ENCODE measurements at regions not wholly inside any gene's neighbourhood (a gene's known extent, or its start where the extent isn't known, plus 50 kb on each side); places are given as distances from the start of the nearest gene placed in this dataset.
"Not testable (repeated sequence)": the region's sequence is repeated elsewhere in the genome, so short reads cannot be mapped to it uniquely, and the experiment has no call there.

- not testable (repeated sequence) for DNase-seq (ENCODE audit: low spot score in 2 of 2, unreplicated experiment in 2 of 2); H3K4me3 Mint-ChIP-seq; H3K27me3 Mint-ChIP-seq (ENCODE audit: low read depth); H3K27ac Mint-ChIP-seq; H3K36me3 Mint-ChIP-seq; H3K9me3 Mint-ChIP-seq; H3K4me1 Mint-ChIP-seq
- peak; percentile 28 for TF ChIP-seq CTCF (IDR thresholded peaks at IDR 0.05; ENCODE audit: unreplicated experiment)
Measured at GRCh38 chr10:133785846-133786602, 159.4 kb upstream of the FRG2B start.

DNA sequence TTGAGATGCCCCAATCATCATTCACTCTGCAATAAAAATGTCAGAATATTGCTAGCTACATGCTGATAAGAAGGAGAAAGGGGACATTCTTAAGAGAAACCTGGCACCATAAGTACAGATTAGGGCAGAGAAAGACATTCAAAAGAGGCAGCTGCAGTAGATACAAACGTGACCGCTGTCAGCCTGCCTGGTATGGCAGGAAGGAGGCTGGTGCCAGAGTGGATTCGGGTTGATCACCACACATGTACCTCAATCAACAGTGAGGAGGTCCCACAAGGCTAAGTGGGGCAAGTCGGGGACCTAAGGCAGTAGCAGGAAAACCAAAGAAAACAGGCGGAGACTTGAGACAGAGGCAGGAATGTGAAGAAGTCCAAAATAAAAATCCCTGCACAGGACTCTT, 158.6 kb upstream of the FRG2B start:
- not testable (repeated sequence) for DNase-seq (ENCODE audit: low spot score in 2 of 2, unreplicated experiment in 2 of 2)

DNA sequence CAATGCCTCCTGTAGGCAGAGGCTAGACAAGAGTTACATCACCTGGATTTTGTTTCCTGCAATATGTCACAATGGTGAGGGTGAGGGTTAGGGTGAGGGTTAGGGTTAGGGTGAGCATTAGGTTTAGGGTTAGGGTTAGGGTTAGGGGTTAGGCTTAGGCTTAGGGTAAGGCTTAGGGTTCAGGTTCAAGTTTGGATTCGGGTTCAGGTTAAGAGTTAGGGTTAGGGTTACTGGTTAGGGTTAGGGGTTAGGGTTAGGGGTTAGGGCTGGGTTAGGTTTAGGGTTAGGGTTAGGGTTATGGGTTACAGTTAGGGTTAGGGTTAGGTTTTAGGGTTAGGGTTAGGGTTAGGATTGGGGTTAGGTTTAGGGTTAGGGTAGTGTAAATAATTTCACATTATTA, 138.7 kb upstream of the FRG2B start:
- not testable (repeated sequence) for H3K27ac Mint-ChIP-seq; H3K27me3 Mint-ChIP-seq (ENCODE audit: low read depth); H3K36me3 Mint-ChIP-seq; H3K4me3 Mint-ChIP-seq; DNase-seq (ENCODE audit: low spot score in 2 of 2, unreplicated experiment in 2 of 2); H3K9me3 Mint-ChIP-seq; H3K4me1 Mint-ChIP-seq

More for the DNA sequence above, 158.6 kb upstream of the FRG2B start:
- not testable (repeated sequence) for H3K27ac Mint-ChIP-seq; H3K27me3 Mint-ChIP-seq (ENCODE audit: low read depth); H3K9me3 Mint-ChIP-seq; H3K4me3 Mint-ChIP-seq; H3K4me1 Mint-ChIP-seq; H3K36me3 Mint-ChIP-seq

DNA sequence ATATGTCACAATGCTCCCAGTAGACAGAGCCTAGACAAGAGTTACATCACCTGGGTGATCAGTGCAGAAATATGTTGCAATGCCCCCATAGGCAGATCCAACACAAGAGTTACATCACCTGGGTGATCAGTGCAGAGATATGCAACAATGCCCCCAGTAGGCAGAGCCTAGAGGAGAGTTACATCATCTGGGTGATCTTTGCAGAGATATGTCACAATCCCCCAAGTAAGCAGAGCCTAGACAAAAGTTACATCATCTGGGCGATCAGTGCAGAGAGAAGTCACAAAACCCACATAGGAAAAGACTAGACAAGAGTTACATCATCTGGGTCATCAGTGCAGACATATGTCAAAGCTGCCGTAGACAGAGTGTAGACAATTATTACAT, 138.2 kb upstream of the FRG2B start:
- not testable (repeated sequence) for DNase-seq (ENCODE audit: low spot score in 2 of 2, unreplicated experiment in 2 of 2); H3K4me1 Mint-ChIP-seq; H3K36me3 Mint-ChIP-seq; H3K9me3 Mint-ChIP-seq; H3K27me3 Mint-ChIP-seq (ENCODE audit: low read depth); H3K27ac Mint-ChIP-seq; H3K4me3 Mint-ChIP-seq

- H3K27me3 Mint-ChIP-seq (ENCODE audit: low read depth); H3K27ac Mint-ChIP-seq; H3K4me3 Mint-ChIP-seq; H3K36me3 Mint-ChIP-seq; H3K4me1 Mint-ChIP-seq; DNase-seq (ENCODE audit: low spot score in 2 of 2, unreplicated experiment in 2 of 2); H3K9me3 Mint-ChIP-seq: not testable (repeated sequence)
Measured at GRCh38 chr10:133763875-133764822, 137.6 kb upstream of the FRG2B start.

DNA sequence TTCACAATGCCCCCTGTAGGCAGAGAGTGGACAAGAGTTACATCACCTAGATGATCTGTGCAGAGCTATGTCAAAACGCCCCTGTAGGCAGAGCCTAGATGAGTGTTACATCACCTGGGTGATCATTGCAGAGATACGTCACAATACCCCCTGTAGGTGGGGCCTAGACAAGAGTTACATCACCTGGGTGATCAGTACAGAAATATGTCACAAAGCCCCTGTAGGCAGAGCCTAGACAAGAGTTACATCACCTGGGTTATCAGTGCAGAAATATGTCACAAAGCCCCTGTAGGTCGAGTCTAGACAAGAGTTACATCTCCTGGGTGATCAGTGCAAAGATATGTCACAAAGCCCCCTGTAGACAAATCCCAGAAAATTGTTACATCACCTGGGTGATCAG, 136.6 kb upstream of the FRG2B start:
- not testable (repeated sequence) for H3K27ac Mint-ChIP-seq; H3K4me3 Mint-ChIP-seq; DNase-seq (ENCODE audit: low spot score in 2 of 2, unreplicated experiment in 2 of 2); H3K27me3 Mint-ChIP-seq (ENCODE audit: low read depth); H3K36me3 Mint-ChIP-seq; H3K4me1 Mint-ChIP-seq; H3K9me3 Mint-ChIP-seq

- H3K4me1 Mint-ChIP-seq; H3K27ac Mint-ChIP-seq; H3K36me3 Mint-ChIP-seq; H3K9me3 Mint-ChIP-seq; H3K4me3 Mint-ChIP-seq; H3K27me3 Mint-ChIP-seq (ENCODE audit: low read depth); DNase-seq (ENCODE audit: low spot score in 2 of 2, unreplicated experiment in 2 of 2): not testable (repeated sequence)
Measured at GRCh38 chr10:133753545-133753944, 127.0 kb upstream of the FRG2B start.
